Kidney (tissue), 13 donors: ENCODE measurements at regions not wholly inside any gene's neighbourhood (a gene's known extent, or its start where the extent isn't known, plus 50 kb on each side); places are given as distances from the start of the nearest gene placed in this dataset.

Experiments used
- DNase-seq, 5 donors: peaks; one replicate each; pipeline ENCODE4 v3.0.0-alpha.2; 2013 to 2020
- FAIRE-seq: peaks from 2 replicates; lab custom pipeline; 2012; peaks lifted over from hg19 to GRCh38; lab: Jason Lieb, UNC
- H3K27ac ChIP-seq, 2 donors: one replicate each; pipeline ENCODE4 v1.7.0; 2013; ENCODE audit warnings: low read depth in 2 of 2, low read length in 2 of 2, inconsistent platforms in 1 of 2
- H3K27me3 ChIP-seq: one replicate; pipeline ENCODE4 v1.7.1; 2013; ENCODE audit warnings: low read length, inconsistent platforms; ENCODE audit not compliant: control insufficient read depth, insufficient read depth
- H3K36me3 ChIP-seq, 3 donors: one replicate each; pipeline versions ENCODE4 v1.7.0 to v1.7.1; 2013; ENCODE audit warnings: low read length in 3 of 3, control low read depth in 1 of 3, inconsistent platforms in 1 of 3; ENCODE audit not compliant: insufficient read depth in 3 of 3, control insufficient read depth in 2 of 3
- H3K4me1 ChIP-seq, 3 donors: one replicate each; pipeline versions ENCODE4 v1.7.0 to v1.7.1; 2013; ENCODE audit warnings: low read length in 3 of 3, inconsistent platforms in 1 of 3, low read depth in 1 of 3; ENCODE audit not compliant: control insufficient read depth in 2 of 3, insufficient read depth in 2 of 3
- H3K4me3 ChIP-seq, 3 donors: one replicate each; pipeline versions ENCODE4 v1.7.0 to v1.8.1; 2013; ENCODE audit warnings: low read length in 3 of 3, control low read depth in 1 of 3, inconsistent platforms in 1 of 3
- H3K9ac ChIP-seq, 3 donors: one replicate each; pipeline versions ENCODE4 v1.7.0 to v1.7.1; 2013; ENCODE audit warnings: low read length in 3 of 3, control low read depth in 1 of 3, inconsistent platforms in 1 of 3
- H3K9me3 ChIP-seq, 3 donors: one replicate each; pipeline versions ENCODE4 v1.7.0 to v1.7.1; 2013; ENCODE audit warnings: low read length in 3 of 3, control low read depth in 1 of 3, inconsistent platforms in 1 of 3; ENCODE audit not compliant: control insufficient read depth in 2 of 3, insufficient read depth in 1 of 3
- CTCF ChIP-seq: IDR thresholded peaks from 3 replicates; pipeline ENCODE4 v1.5.1; 2012; ENCODE audit warnings: mild to moderate bottlenecking, moderate library complexity, borderline replicate concordance; ENCODE audit not compliant: insufficient read depth; ENCODE audit errors: extremely low read depth
- intact Hi-C: fragments of 100-400 bp; cut with DNase I; formaldehyde crosslinking; loops from one replicate; pipeline ENCODE4 v1.11.1; 2022
- donor health status: control.
- donor health status: control.
- donor health status: control.
- donor health status: control.
- donor health status: control.
- donor health status: DM: yes; HTN: yes; CAD: no.
- donor health status: Normal renal cell carcinoma (clear cell type).

GRCh38 chr13:108126056-108126455 is 89.3 kb downstream of the LIG4 start:
- no peak for FAIRE-seq
- intact Hi-C loops = no loop called here
- no peak for TF ChIP-seq CTCF
- no peaks in the 10 kb centered on the region for H3K36me3 ChIP-seq
- H3K4me3 ChIP-seq = no peak overlapping the region
- no peak overlapping the region for H3K9ac ChIP-seq
- H3K27ac ChIP-seq = no peak overlapping the region
- no peak for DNase-seq
- H3K4me1 ChIP-seq = no peaks in the 10 kb centered on the region
- H3K9me3 ChIP-seq = no peaks in the 10 kb centered on the region
- no peaks in the 10 kb centered on the region for H3K27me3 ChIP-seq

GRCh38 chr13:108121406-108121805 is 93.9 kb downstream of the LIG4 start:
- TF ChIP-seq CTCF = no peak
- no peaks in the 10 kb centered on the region for H3K27me3 ChIP-seq
- no peak for DNase-seq
- H3K4me3 ChIP-seq = no peak overlapping the region
- intact Hi-C loops = no loop called here
- H3K27ac ChIP-seq = no peak overlapping the region
- no peak for FAIRE-seq
- no peaks in the 10 kb centered on the region for H3K4me1 ChIP-seq
- no peaks in the 10 kb centered on the region for H3K9me3 ChIP-seq
- no peaks in the 10 kb centered on the region for H3K36me3 ChIP-seq
- no peak overlapping the region for H3K9ac ChIP-seq

GRCh38 chr13:108120856-108121255 is 94.5 kb downstream of the LIG4 start:
- Histone ChIP-seq H3K9me3 (no peaks in the 10 kb centered on the region), H3K4me3 (no peak overlapping the region), H3K9ac (no peak overlapping the region), H3K27ac (no peak overlapping the region), H3K27me3 (no peaks in the 10 kb centered on the region), H3K36me3 (no peaks in the 10 kb centered on the region), H3K4me1 (no peaks in the 10 kb centered on the region)
- no peak for TF ChIP-seq CTCF
- DNase-seq = no peak
- no peak for FAIRE-seq
- intact Hi-C loops = no loop called here

- Histone ChIP-seq H3K9ac (no peak overlapping the region), H3K27ac (no peak overlapping the region), H3K9me3 (no peaks in the 10 kb centered on the region), H3K36me3 (no peaks in the 10 kb centered on the region), H3K4me3 (no peak overlapping the region), H3K4me1 (no peaks in the 10 kb centered on the region), H3K27me3 (no peaks in the 10 kb centered on the region)
- FAIRE-seq = no peak
- intact Hi-C loops = no loop called here
- no peak for TF ChIP-seq CTCF
- DNase-seq = no peak
Measured at GRCh38 chr13:108120302-108120701, 95.0 kb downstream of the LIG4 start.
